HG03571 (cell line): ENCODE measurements at regions not wholly inside any gene's neighbourhood (a gene's known extent, or its start where the extent isn't known, plus 50 kb on each side); places are given as distances from the start of the nearest gene placed in this dataset.
"Not testable (repeated sequence)": the region's sequence is repeated elsewhere in the genome, so short reads cannot be mapped to it uniquely, and the experiment has no call there.

Source experiments
- ATAC-seq: cut with Tn5 transposase; IDR thresholded peaks from one replicate; pipeline ENCODE4 v1.9.1; 2021; ENCODE audit not compliant: unreplicated experiment

DNA sequence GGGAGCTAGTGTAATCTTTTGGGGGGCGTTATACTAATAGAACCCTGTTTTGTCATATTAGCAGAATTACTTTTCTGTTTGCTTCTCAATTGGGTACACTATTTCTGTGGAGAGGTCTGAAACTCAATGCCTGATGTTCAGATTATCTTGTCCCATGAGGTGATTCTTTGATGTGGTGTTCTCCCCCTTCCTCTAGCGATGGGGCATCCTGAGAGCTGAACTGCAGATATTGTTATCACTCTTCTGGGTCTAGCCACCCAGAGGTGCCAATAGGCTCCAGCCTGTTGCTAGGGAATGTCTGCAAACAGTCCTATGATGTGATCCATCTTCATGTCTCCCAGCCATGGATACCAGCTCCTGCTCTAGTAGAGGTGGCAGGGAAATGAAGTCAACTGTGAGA is 233.1 kb upstream of the RASA1 start:
- ATAC-seq: no peak

DNA sequence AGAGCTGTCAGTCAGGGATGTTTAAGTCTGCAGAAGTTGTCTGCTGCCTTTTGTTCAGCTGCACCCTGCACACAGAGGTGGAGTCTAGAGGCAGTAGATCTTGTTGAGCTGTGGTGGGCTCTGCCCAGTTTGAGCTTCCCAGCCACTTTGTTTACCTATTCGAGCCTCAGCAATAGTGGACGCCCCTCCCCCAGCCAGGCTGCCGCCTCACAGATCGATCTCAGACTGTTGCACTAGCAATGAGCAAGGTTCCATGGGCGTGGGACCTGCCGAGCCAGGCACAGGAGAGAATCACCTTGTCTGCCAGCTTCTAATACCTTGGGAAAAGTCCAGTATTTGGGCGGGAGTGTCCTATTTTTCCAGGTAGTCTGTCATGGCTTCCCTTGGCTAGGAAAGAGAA is 225.1 kb upstream of the RASA1 start:
- no peak for ATAC-seq

DNA sequence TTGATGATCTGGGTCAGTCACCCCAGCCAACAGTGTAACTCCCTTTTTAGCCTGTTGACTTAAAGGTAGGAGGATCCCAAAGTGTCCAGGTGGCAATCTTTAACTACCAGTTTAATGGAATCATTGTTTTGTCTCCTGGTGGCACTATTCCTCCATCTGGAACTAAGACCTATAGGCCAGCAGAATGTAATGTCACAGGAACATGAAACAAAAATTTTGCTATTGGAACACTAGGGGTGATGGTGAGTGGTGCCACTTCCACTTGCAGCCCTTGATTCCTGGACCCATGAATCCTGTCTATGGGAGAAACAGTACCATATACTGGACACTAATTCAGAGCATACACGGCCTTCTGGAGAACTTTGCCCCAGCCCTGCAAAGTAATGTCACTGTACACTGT is 219.5 kb upstream of the RASA1 start:
- no peak for ATAC-seq

DNA sequence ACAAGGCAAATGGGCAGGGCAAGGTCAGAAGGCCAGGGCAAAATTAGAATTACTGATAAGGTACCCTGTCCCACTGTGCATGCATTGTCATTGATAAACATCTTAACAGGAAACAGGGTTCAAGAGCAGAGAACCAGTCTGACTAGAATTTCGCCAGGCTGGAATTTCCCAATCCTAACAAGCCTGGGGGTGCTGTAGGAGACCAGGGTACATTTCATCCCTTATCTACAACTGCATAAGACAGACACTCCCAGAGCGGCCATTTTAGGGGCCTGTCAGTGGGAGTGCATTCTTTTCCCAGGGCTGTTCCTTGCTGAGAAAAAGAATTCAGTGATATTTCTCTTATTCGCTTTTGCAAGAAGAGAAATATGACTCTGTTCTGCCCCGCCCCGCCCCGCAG is 218.7 kb upstream of the RASA1 start:
- ATAC-seq: not testable (repeated sequence)

DNA sequence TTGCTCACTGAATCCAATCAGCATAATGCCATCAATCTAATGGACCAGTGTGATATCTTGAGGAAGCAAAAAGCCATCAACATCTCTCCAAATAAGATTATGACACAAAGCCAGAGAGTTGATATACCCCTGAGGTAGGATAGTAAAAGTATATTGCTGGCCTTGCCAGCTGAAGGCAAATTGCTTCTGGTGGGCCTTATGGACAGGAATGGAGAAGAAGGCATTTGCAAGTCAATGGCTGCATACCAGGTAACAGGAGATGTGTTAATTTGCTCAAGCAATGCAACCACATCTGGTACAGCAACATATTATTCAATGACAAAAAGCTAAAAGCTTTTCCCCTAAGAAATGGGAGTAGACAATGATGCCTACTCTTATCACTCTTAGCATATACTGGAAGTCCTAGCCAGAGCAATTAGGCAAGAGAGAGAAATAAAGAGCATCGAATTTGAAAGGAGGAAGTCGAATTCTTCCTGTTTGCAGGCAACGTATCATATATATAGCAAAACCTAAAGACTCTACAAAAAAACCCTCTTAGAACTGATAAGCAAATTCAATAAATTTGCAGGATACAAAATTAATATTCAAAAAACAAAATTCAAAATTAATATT is 216.1 kb upstream of the RASA1 start:
- no peak for ATAC-seq

DNA sequence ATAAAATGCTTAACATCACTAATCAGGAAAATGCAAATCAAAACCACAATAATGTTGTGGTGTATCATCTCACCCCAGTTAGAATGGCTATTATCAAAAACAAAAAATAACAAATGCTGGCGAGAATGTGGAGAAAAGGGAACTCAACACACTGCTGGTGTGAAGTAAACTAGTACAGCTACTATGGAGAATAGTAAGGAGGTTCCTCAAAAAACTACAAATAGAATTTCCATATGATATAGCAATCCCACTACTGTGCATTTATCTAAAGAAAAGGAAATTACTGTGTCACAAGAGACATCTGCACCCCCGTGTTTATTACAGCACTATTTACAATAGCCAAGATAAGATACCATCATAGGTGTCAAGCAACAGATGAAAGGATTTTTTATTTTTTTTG is 214.5 kb upstream of the RASA1 start:
- ATAC-seq: no peak

DNA sequence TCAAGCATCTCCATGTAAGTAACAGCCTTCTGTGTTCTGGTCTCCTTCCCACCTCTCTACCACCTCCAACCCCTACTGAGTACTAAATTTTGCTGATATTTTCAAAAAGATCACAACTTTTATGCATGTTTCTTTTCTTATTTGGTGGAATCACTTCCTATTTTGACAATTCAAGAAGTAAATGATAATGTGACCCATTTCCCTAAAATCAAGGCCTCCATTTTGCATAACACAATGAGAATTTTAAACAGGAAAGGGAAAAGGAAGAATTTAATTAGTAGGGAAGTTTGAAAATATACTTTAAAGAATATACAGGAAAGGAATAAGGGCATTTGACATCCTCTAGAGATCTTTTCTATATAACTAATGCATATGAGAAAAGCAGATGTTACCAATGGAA is 212.9 kb upstream of the RASA1 start:
- ATAC-seq: no peak

DNA sequence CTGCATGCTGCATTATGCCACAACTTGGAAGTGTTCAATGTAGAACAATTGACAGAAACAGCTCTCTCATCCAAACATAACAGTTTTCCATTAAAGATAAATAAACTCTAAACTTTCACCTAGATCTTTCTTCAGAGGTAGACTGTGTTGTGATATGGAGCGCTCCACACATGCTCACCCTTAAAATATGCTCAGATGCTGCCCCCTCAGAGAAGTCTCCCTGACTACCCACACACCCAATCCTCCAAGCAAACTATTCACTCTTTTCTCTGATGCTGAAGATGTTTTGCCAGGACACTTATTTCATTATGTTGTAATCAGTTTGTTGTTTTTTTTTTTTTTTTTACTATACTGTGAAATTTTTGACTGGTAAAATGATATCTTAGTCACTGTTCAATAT is 206.6 kb upstream of the RASA1 start:
- ATAC-seq: no peak

DNA sequence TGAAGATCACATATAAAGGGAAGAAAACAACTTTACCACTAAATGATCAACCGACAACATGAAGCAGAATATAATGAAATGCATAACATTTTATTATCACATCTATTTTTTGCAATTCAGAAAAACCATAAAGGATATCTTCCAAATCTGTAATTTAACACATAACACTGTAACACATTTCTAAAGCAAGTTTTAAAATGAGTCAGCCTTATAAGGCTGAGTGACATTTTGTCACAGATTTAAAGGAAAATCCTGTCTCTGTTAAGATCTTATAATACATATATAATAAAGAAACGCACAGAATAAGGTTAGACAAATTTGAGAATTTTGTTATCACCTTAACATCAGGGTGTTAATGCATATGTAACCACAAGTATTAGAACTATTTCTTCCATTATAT is 198.4 kb upstream of the RASA1 start:
- ATAC-seq: no peak

DNA sequence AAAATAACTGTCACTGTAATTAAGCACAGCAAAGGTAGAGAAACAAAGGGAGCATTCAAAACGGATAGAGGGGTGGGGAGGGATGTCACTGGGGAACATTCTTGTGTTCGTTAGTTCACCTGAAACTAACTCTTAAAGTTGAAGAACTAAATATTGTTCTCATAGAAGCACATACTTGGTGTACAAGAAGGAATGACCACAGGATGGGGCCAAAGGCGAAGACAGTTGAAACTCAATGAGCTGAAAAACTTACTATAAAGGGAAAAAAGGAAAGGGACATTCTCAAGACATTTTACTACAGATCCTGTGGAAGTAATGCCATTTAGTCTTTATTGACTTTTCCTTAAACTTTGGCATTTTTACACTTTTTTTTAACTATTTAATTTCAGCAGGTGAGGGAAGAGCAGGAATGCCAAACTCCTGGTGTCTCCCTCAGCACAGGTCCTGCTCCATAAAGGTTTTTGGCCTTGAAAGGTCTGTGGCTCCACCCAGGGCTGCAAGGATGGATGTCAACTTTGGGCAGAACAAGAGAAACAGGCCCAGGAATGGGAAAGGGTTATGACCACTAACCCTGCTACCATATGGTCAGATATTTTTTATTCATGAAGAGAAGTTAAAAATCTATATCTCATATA is 197.6 kb upstream of the RASA1 start:
- ATAC-seq: peak; percentile 60

DNA sequence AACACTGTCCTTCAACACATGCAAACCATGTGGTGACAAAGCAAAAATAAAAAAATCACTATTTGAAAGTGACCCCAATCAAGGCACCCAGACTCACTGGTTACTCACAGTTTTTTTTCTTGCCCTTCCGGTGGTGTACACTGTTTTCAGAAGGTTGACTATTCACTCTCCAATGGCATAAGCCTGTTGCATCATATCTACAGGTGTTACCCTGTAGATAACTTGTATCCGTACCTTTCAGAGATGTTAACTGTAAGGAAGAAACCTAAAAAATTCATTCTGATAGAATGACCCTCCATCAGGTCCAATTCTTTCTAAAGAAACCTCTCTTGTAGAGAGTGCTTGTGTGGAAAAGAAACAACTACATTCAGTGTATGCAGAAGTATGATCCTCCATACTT is 193.6 kb upstream of the RASA1 start:
- ATAC-seq: no peak

DNA sequence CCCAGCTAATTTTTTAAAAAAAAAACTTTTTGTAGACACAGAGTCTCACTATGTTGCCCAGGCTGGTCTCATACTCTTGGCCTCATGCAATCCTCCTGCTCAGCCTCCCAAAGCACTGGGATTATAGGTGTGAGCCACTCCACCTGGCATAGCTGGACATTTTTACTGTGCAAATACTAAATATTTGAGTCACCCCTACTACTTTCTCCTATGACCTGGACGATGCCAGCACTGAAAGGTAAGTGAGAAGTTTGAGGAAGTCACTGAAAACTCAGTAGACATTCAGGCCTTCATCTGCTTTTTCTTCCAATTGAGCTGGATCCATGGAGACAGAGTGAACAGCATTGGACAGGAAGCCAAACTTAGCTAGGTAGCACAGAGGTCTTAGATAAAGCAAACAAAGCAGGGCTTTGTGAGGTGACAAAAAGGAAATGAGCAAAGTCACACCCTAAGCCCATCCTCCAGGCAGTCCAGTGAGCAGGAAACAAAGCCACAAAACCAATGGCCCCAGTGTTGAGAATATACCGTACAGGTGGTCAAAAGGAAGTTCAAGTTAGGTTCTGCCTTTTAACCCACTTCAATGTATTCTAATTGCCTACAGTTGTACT is 192.6 kb upstream of the RASA1 start:
- ATAC-seq: peak; percentile 98

DNA sequence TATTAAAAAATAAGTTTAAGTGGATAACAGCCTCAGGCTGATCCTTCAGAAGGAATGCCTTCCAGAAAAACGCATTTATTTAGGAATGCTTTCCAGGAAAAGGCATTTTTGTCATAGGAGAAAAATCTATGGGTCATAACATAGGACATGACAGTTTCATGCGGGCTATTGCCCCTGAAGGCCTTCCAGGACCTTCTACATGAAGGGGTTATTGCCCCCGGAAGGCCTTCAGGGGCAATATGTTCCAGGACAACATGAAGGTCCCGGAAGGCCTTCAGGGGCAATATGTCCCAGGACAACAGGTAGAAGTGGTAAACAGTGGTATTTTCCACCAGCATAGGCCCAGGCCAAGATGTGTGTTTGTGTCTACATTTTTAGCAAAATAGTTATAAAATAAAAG is 191.3 kb upstream of the RASA1 start:
- ATAC-seq: no peak

DNA sequence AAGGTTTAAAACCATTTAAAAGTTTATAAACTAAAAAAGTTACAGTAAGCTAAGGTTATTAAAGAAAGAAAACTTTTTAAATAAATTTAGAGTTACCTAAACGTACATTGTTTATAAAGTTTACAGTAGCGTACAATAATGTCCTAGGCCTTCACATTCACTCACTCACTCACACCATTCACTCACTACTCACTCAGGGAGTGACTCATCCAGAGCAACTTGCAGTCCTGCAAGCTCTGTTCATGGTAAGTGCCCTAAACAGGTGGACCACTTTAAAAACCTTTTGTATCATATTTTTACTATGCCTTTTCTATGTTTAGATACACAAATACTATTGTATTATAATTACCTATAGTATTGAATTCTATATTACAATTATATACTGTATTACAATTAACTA is 190.8 kb upstream of the RASA1 start:
- no peak for ATAC-seq

DNA sequence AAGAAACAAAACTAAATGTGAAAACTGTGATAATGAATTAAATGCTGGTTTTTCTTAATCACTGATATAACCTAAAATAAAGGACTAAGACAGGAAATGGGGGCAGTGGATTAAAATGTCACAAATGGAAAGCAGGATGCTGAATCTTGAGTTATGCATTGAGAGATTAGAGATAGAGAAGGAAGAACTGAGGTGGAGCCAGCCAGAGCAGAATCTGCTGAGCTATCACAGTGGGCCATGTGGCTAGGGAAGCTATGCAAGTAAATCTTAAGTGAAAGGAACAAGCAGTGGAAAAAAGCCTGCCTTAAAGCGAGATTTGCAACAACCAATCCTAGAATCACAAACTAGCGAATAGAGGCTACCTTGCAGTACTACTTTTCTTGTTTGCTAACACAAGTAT is 188.5 kb upstream of the RASA1 start:
- no peak for ATAC-seq

DNA sequence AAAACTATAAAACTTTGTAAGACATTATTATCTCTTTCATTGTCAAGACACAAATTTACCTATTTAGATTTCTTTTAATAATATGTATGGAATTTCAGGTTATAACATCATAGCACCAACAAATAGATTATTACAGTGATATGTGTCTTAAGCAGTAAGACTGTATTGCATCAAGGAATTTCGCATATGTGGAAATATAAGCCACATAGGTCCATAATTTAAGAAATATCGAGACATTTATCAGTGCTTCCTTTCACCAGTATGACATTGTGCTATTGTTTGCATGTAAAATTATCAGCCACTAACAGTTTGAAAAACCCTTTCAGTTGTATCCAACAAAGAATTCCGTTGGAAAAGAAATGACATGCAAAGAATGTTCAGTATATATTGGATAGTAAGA is 186.7 kb upstream of the RASA1 start:
- no peak for ATAC-seq

DNA sequence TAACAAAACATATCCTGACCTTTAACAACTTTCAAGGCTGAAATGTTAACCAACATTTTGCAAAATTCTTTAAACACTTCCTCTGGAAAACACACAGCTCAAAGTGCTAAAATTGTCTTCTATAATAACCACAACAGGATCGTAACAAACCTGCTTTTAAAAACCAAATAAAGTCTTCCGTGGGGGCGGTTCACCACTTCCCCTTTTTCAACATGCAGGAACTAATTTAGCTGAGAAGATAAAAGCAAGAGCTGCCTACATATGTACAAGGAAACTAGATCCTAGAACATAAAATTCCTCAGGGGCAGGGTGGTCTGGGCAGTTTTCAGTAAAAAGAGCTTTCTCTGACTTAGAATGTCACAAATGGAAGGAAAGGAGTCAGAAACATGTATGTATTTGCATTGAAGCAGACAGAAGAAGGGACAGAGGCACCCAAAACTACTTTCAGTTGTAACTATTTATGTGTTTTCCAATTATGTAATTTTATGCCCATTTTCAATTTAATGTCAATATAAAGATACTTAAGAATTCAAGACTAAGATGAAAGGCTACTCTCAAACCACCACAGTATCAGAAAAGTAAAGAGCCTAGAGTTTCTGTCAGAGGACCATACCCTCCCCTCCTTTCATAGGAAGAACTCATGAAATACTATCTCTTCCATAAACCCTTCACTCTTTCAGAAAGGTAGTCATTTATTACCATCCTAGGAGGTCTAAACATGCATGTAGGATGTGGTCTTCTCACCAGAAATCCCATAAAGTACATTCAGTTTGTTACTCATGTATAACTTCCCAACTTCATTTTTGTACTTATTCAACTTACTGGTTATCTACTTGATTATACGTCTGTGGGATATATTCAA is 185.9 kb upstream of the RASA1 start:
- peak; percentile 92 for ATAC-seq

DNA sequence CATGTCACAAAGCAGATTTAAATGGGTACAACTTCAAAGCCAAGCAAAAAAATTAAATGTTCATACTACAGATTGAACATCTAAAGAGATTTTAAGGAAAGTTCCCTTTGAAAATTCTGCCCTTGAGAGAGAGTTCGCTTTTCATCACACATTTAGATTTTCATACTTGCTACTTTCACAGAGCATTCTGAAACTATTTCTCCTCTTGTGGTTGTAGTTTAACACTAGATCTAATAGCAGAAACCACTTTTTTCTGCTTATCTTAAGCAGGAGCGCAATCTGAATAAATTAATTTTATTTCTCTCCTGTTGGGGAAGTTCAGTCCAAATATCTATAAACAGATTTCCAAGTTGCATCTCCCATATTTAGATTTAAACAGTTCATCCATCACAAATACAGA is 173.3 kb upstream of the RASA1 start:
- ATAC-seq: no peak

DNA sequence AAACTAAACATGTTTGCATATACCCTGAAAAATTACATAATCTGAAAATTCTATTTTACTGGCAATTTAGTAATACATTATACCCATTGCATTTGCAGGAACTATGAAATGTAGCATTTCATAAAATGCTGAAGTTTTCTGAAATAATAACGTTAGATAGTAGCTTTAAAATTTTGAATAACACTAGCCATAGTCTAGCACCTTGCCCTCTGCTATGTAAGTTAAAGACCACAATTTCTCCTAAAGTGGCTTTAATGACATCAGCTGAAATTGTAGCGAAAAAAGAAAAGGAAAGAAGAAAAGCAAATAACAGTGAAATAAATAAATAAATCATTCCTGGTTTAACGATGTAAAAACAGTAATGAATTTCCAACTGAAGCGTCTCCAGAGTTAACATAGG is 172.8 kb upstream of the RASA1 start:
- no peak for ATAC-seq

DNA sequence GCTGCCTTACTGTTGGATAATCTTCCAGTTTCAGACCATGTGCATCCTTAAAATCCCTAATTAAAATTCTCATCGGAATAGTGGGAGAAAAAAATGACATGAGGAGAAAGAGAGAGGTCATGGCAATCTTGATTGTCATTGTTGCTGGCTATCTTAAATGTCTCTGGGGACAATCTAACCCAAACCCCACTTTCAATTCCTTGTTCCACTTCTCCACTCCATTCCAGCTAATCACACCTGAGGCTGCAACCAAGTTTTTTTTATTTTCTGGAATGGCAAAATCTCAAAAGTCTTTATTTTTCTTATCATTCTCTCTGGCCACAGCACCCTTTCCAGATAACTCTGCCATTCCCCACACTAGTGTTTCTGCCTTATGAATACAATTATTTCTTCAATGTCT is 171.9 kb upstream of the RASA1 start:
- ATAC-seq: no peak

DNA sequence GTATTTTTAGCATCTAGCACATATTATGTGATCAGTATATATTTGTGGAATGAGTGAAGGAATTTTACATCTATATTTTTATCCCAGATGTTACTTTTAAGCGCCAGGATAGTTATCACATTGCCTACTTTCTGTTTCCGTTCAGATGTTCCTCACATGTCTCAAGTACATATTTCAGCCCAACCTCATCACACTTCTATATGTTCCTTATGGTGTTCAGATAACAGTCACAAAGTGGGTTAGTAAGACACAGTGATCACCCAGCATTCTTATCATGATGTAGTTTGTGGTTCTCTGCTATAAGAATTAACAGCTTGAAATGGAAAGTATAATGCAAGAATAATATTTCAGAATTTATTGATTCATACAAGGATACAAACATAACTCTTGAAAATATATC is 170.0 kb upstream of the RASA1 start:
- ATAC-seq: no peak

DNA sequence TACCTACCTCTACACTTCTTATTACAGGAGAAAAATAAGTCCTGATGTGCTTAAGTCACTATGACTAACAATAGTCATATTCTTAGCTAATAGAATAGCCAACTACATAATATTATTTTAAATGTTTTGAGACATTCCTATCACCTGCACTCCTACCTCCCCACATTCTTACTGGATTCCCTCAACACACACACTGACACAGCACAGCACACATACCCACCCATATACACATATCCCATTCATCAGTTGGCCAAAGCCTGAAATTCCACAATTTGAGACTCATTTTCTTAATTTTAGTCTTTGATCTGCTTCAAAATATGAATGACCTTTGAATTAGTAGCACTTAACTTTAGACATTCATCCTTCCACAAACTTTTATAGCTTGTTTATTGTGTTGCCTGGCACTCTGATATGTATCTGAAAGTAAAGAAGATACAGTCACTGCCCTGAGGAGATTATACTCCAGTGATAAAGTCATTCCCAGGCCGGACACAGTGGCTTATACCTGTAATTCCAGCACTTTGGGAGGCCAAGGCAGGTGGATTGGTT is 168.3 kb upstream of the RASA1 start:
- no peak for ATAC-seq
